ENCODE measurements at regions not wholly inside any gene's neighbourhood (a gene's known extent, or its start where the extent isn't known, plus 50 kb on each side); places are given as distances from the start of the nearest gene placed in this dataset.

GRCh38 chr1:29712284-29712651 is 475.9 kb downstream of the PTPRU start:
- no peak overlapping the region for H3K4me3 ChIP-seq (ENCODE audit: low read depth in 1 of 3, low read length in 3 of 3)
- WGBS: 50% methylated on average over 4 of the region's 4 CpGs
- no peak overlapping the region for H3K9ac ChIP-seq (ENCODE audit: low read depth in 1 of 2, low read length in 2 of 2)
- H3K4me1 ChIP-seq (ENCODE audit: control insufficient read depth in 4 of 4, insufficient read depth in 4 of 4, low read length in 3 of 4): no peaks in the 10 kb centered on the region
- no peak for DNase-seq (ENCODE audit: low spot score)
- H3K9me3 ChIP-seq (ENCODE audit: control insufficient read depth in 4 of 4, low read length in 3 of 4): no peaks in the 10 kb centered on the region
- H3K27me3 ChIP-seq (ENCODE audit: control insufficient read depth in 4 of 4, insufficient read depth in 4 of 4, low read length in 3 of 4): peaks cover 0 to 2% (median 0%) of the 10 kb centered on the region in 4 donors
- no peak for TF ChIP-seq CTCF (IDR thresholded peaks at IDR 0.05; ENCODE audit: low read depth, low read length, missing input control)
- TF ChIP-seq TAF1 (conservative IDR thresholded peaks at IDR 0.05): no peak
- TF ChIP-seq ZBTB33 (IDR thresholded peaks at IDR 0.05): no peak
- TF ChIP-seq NR2F2 (IDR thresholded peaks at IDR 0.05): no peak
- TF ChIP-seq EGR1 (IDR thresholded peaks at IDR 0.05; ENCODE audit: low read depth in 2 of 2): no peak
- H3K27ac ChIP-seq (ENCODE audit: low read depth in 1 of 2, low read length in 2 of 2): no peak overlapping the region
- no peaks in the 10 kb centered on the region for H3K36me3 ChIP-seq (ENCODE audit: control insufficient read depth in 4 of 4, insufficient read depth in 3 of 4, low read depth in 1 of 4, low read length in 3 of 4)

GRCh38 chr1:29711582-29712283 is 475.4 kb downstream of the PTPRU start:
- Histone ChIP-seq H3K4me3 (ENCODE audit: low read depth in 1 of 3, low read length in 3 of 3) (no peak overlapping the region), H3K36me3 (ENCODE audit: control insufficient read depth in 4 of 4, insufficient read depth in 3 of 4, low read depth in 1 of 4, low read length in 3 of 4) (no peaks in the 10 kb centered on the region), H3K27ac (ENCODE audit: low read depth in 1 of 2, low read length in 2 of 2) (no peak overlapping the region), H3K9me3 (ENCODE audit: control insufficient read depth in 4 of 4, low read length in 3 of 4) (no peaks in the 10 kb centered on the region), H3K4me1 (ENCODE audit: control insufficient read depth in 4 of 4, insufficient read depth in 4 of 4, low read length in 3 of 4) (no peaks in the 10 kb centered on the region), H3K27me3 (ENCODE audit: control insufficient read depth in 4 of 4, insufficient read depth in 4 of 4, low read length in 3 of 4) (peaks cover 0 to 2% (median 0%) of the 10 kb centered on the region in 4 donors), H3K9ac (ENCODE audit: low read depth in 1 of 2, low read length in 2 of 2) (no peak overlapping the region)
- no peak for DNase-seq (ENCODE audit: low spot score)
- 53% methylated on average over 7 of the region's 7 CpGs for WGBS
- TF ChIP-seq RAD21 (IDR thresholded peaks at IDR 0.05) (no peak), RXRA (IDR thresholded peaks at IDR 0.05) (no peak), TAF1 (conservative IDR thresholded peaks at IDR 0.05) (no peak), CTCF (IDR thresholded peaks at IDR 0.05; ENCODE audit: low read depth, low read length, missing input control) (no peak), ATF3 (IDR thresholded peaks at IDR 0.05) (no peak), SP1 (IDR thresholded peaks at IDR 0.05) (no peak), MAX (IDR thresholded peaks at IDR 0.05) (no peak), REST (IDR thresholded peaks at IDR 0.05) (no peak), HNF4A (conservative IDR thresholded peaks at IDR 0.05) (no peak), YY1 (IDR thresholded peaks at IDR 0.05) (no peak), GABPA (IDR thresholded peaks at IDR 0.05 in 1 of 2, conservative IDR thresholded peaks at IDR 0.05 in 1 of 2) (no peak), JUND (IDR thresholded peaks at IDR 0.05) (no peak), NR2F2 (IDR thresholded peaks at IDR 0.05) (no peak), FOXA1 (IDR thresholded peaks at IDR 0.05) (no peak)
